Hepatocyte (in vitro differentiated cells): ENCODE measurements at regions not wholly inside any gene's neighbourhood (a gene's known extent, or its start where the extent isn't known, plus 50 kb on each side); places are given as distances from the start of the nearest gene placed in this dataset.

Experiments
- DNase-seq: peaks from one replicate; pipeline ENCODE4 v3.0.0-alpha.2; 2016; ENCODE audit warnings: low spot score
- H2AFZ ChIP-seq: fragments of 200-600 bp; sonication (generic); 2 replicates; pipeline ENCODE4 v1.6.0; 2016; ENCODE audit warnings: antibody characterized with exemption, mild to moderate bottlenecking
- H3K27ac ChIP-seq: fragments of 200-600 bp; sonication (generic); 2 replicates; pipeline ENCODE4 v1.5.1; 2016; ENCODE audit warnings: mild to moderate bottlenecking
- H3K27me3 ChIP-seq: fragments of 200-600 bp; sonication (generic); 2 replicates; pipeline ENCODE4 v1.6.1; 2016
- H3K36me3 ChIP-seq: fragments of 200-600 bp; sonication (generic); replicated peaks from 2 replicates; pipeline ENCODE4 v1.5.1; 2016; ENCODE audit warnings: low read depth; ENCODE audit not compliant: insufficient read depth
- H3K4me1 ChIP-seq: fragments of 200-600 bp; sonication (generic); 2 replicates; pipeline ENCODE4 v1.5.1; 2016; ENCODE audit warnings: mild to moderate bottlenecking, moderate library complexity; ENCODE audit not compliant: insufficient read depth
- H3K4me2 ChIP-seq: fragments of 200-600 bp; sonication (generic); 2 replicates; pipeline ENCODE4 v1.6.0; 2016
- H3K4me3 ChIP-seq: fragments of 200-600 bp; sonication (generic); 2 replicates; pipeline ENCODE4 v1.5.1; 2016; ENCODE audit warnings: mild to moderate bottlenecking
- H3K79me2 ChIP-seq: fragments of 200-600 bp; sonication (generic); 2 replicates; pipeline ENCODE4 v1.6.0; 2017; ENCODE audit warnings: mild to moderate bottlenecking
- H3K9me2 ChIP-seq: fragments of 200-600 bp; sonication (generic); replicated peaks from 2 replicates; pipeline ENCODE4 v1.6.0; 2017; ENCODE audit warnings: mild to moderate bottlenecking; ENCODE audit not compliant: insufficient read depth
- H3K9me3 ChIP-seq: fragments of 200-600 bp; sonication (generic); 2 replicates; pipeline ENCODE4 v1.5.1; 2016; ENCODE audit warnings: low read depth, mild to moderate bottlenecking
- H4K20me1 ChIP-seq: fragments of 200-600 bp; sonication (generic); 2 replicates; pipeline ENCODE4 v1.6.0; 2016; ENCODE audit warnings: mild to moderate bottlenecking; ENCODE audit not compliant: insufficient read depth, poor library complexity, severe bottlenecking
- CTCF ChIP-seq: fragments of 200-600 bp; sonication (generic); IDR thresholded peaks from 2 replicates; pipeline ENCODE4 v1.5.1; 2016; ENCODE audit warnings: antibody characterized with exemption, mild to moderate bottlenecking; ENCODE audit not compliant: poor library complexity
- EZH2 ChIP-seq: fragments of 200-600 bp; sonication (generic); IDR thresholded peaks from 2 replicates; pipeline ENCODE4 v1.6.1; 2016; ENCODE audit warnings: antibody characterized with exemption, mild to moderate bottlenecking, borderline replicate concordance
- EZH2phosphoT487 ChIP-seq: fragments of 200-600 bp; sonication (generic); IDR thresholded peaks from one replicate; pipeline ENCODE4 v1.6.1; 2018; ENCODE audit warnings: antibody characterized with exemption, mild to moderate bottlenecking, low read depth, moderate library complexity; ENCODE audit not compliant: unreplicated experiment, severe bottlenecking
- WGBS: methylation state at CpG from one replicate; pipeline ENCODE4 v1.1.6; 2016; ENCODE audit warnings: low lambda C conversion rate; ENCODE audit errors: missing lambda C conversion rate; 5-methylcytosine and 5-hydroxymethylcytosine counted together

GRCh38 chr10:90481326-90481923 lies 376.4 kb downstream of the HTR7 start:
- no peak for DNase-seq
- Histone ChIP-seq H4K20me1 (no peaks in the 10 kb centered on the region), H3K27ac (no peak overlapping the region), H3K79me2 (no peaks in the 10 kb centered on the region), H3K27me3 (no peaks in the 10 kb centered on the region), H3K36me3 (no peaks in the 10 kb centered on the region), H3K4me2 (no peak overlapping the region), H3K4me1 (no peaks in the 10 kb centered on the region), H3K9me3 (no peaks in the 10 kb centered on the region), H2AFZ (no peak overlapping the region), H3K9me2 (no peaks in the 10 kb centered on the region), H3K4me3 (no peak overlapping the region)
- TF ChIP-seq EZH2, result no peak
- WGBS, result 89% methylated on average over 4 of the region's 4 CpGs

GRCh38 chr10:90484518-90484917 lies 373.3 kb downstream of the HTR7 start:
- no peak overlapping the region for H2AFZ ChIP-seq
- H3K36me3 ChIP-seq, result no peaks in the 10 kb centered on the region
- no peaks in the 10 kb centered on the region for H3K27me3 ChIP-seq
- TF ChIP-seq EZH2phosphoT487 (no peak), EZH2 (no peak), CTCF (no peak)
- DNase-seq, result no peak
- H3K4me3 ChIP-seq, result no peak overlapping the region
- WGBS, result 85% methylated on average over 3 of the region's 3 CpGs
- no peaks in the 10 kb centered on the region for H3K9me2 ChIP-seq
- no peak overlapping the region for H3K4me2 ChIP-seq
- H3K79me2 ChIP-seq, result no peaks in the 10 kb centered on the region
- H3K9me3 ChIP-seq, result no peaks in the 10 kb centered on the region
- no peak overlapping the region for H3K27ac ChIP-seq
- no peaks in the 10 kb centered on the region for H4K20me1 ChIP-seq
- no peaks in the 10 kb centered on the region for H3K4me1 ChIP-seq

GRCh38 chr10:90494183-90494582 lies 363.7 kb downstream of the HTR7 start:
- no peaks in the 10 kb centered on the region for H3K4me1 ChIP-seq
- 90% methylated on average over 2 of the region's 2 CpGs for WGBS
- no peaks in the 10 kb centered on the region for H3K36me3 ChIP-seq
- H3K4me3 ChIP-seq, result no peak overlapping the region
- H2AFZ ChIP-seq, result no peak overlapping the region
- peaks cover 7% of the 10 kb centered on the region for H3K9me3 ChIP-seq
- H3K4me2 ChIP-seq, result no peak overlapping the region
- no peak for TF ChIP-seq EZH2
- no peak for TF ChIP-seq CTCF
- H3K27me3 ChIP-seq, result no peaks in the 10 kb centered on the region
- no peaks in the 10 kb centered on the region for H3K9me2 ChIP-seq
- H3K79me2 ChIP-seq, result no peaks in the 10 kb centered on the region
- no peak for DNase-seq
- H3K27ac ChIP-seq, result no peak overlapping the region
- no peaks in the 10 kb centered on the region for H4K20me1 ChIP-seq

GRCh38 chr10:90504172-90504571 lies 353.7 kb downstream of the HTR7 start:
- H3K9me2 ChIP-seq, result no peaks in the 10 kb centered on the region
- H3K27ac ChIP-seq, result no peak overlapping the region
- no peaks in the 10 kb centered on the region for H3K79me2 ChIP-seq
- no peak overlapping the region for H3K4me2 ChIP-seq
- no peaks in the 10 kb centered on the region for H3K36me3 ChIP-seq
- TF ChIP-seq CTCF (no peak), EZH2 (no peak), EZH2phosphoT487 (no peak)
- H3K4me1 ChIP-seq, result no peaks in the 10 kb centered on the region
- no peak overlapping the region for H3K4me3 ChIP-seq
- H3K9me3 ChIP-seq, result no peaks in the 10 kb centered on the region
- no peaks in the 10 kb centered on the region for H4K20me1 ChIP-seq
- WGBS, result 88% methylated on average over 2 of the region's 2 CpGs
- H3K27me3 ChIP-seq, result no peaks in the 10 kb centered on the region
- no peak for DNase-seq
- H2AFZ ChIP-seq, result no peak overlapping the region
